NT2/D1 (cell line): ENCODE measurements at regions not wholly inside any gene's neighbourhood (a gene's known extent, or its start where the extent isn't known, plus 50 kb on each side); places are given as distances from the start of the nearest gene placed in this dataset.

Source experiments
- DNase-seq: peaks from one replicate; pipeline ENCODE4 v3.0.0-alpha.2; 2011; ENCODE audit warnings: low read depth, low spot score
- H3K27me3 ChIP-seq: 2 replicates; pipeline ENCODE4 v1.6.0; 2011; ENCODE audit warnings: mild to moderate bottlenecking; ENCODE audit not compliant: insufficient read length, insufficient read depth
- H3K36me3 ChIP-seq: 2 replicates; pipeline ENCODE4 v1.6.1; 2011; ENCODE audit warnings: mild to moderate bottlenecking, low read length, mixed read lengths; ENCODE audit not compliant: insufficient read depth, insufficient read length
- H3K4me1 ChIP-seq: 2 replicates; pipeline ENCODE4 v1.5.1; 2011; ENCODE audit not compliant: insufficient read depth, insufficient read length
- H3K4me3 ChIP-seq: 2 replicates; pipeline ENCODE4 v1.5.1; 2011; ENCODE audit warnings: low read depth; ENCODE audit not compliant: insufficient read length
- H3K9ac ChIP-seq: 2 replicates; pipeline ENCODE4 v1.6.0; 2011; ENCODE audit warnings: low read depth; ENCODE audit not compliant: insufficient read length
- H3K9me3 ChIP-seq: 2 replicates; pipeline ENCODE4 v1.5.1; 2011; ENCODE audit warnings: mild to moderate bottlenecking, low read length; ENCODE audit not compliant: insufficient read depth
- SUZ12 ChIP-seq: IDR thresholded peaks from 2 replicates; pipeline ENCODE4 v1.6.1; 2011; ENCODE audit not compliant: insufficient read length, insufficient read depth; ENCODE audit errors: extremely low read depth
- YY1 ChIP-seq: IDR thresholded peaks from 2 replicates; pipeline ENCODE4 v1.6.1; 2011; ENCODE audit not compliant: insufficient read length, insufficient read depth
- ZNF274 ChIP-seq: IDR thresholded peaks from 2 replicates; pipeline ENCODE4 v1.6.1; 2011; ENCODE audit warnings: mild to moderate bottlenecking, low read depth, low read length

DNA sequence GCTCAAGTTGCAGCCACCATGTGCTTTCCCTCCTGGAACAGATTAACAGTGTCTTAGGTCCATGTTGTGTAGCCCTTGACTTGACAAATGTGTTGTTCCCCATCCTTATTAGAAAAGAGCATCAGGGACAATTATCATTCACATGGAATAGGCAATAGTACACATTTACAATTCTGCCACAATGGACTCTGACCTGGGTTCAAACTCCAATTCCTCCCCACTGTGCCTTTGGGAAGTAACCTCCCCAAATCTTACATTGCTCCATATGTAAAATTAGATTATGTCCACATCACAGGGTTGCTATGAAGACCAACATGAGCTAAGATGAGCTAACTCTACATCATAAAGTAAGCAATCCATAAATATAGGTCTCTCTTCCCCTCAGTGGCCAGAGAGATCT is 193.8 kb downstream of the NRP2 start:
- H3K27me3 ChIP-seq = no peaks in the 10 kb centered on the region
- peaks cover 9% of the 10 kb centered on the region; the same call in 1 of the 2 replicates for H3K9me3 ChIP-seq
- H3K4me1 ChIP-seq = no peaks in the 10 kb centered on the region
- TF ChIP-seq SUZ12 = no peak
- no peak for TF ChIP-seq ZNF274
- TF ChIP-seq YY1 = no peak
- H3K36me3 ChIP-seq = no peaks in the 10 kb centered on the region
- no peak for DNase-seq
- H3K4me3 ChIP-seq = no peak overlapping the region
- H3K9ac ChIP-seq = no peak overlapping the region

DNA sequence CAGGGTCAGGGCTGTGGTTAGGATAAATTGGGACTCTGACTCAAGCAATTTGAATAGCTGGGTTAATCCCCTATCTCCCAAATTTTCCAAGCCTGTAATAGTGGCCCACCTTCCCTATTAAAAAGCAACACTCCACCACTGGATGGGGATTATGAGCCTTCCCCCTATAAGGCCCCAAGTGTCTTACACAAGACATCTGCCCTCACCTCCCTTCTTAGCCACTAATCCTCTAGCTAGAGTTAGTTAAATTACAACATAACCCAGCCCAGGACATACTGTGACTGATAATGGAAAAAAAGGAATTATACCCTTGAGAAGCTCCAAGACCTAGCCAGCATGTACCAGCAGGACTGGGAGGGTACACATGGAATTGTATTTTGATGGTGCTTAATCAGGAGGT is 190.4 kb downstream of the NRP2 start:
- Histone ChIP-seq H3K4me3 (no peak overlapping the region), H3K9me3 (peaks cover 9% of the 10 kb centered on the region; the same call in 1 of the 2 replicates), H3K36me3 (no peaks in the 10 kb centered on the region), H3K4me1 (no peaks in the 10 kb centered on the region), H3K27me3 (no peaks in the 10 kb centered on the region), H3K9ac (no peak overlapping the region)
- TF ChIP-seq SUZ12 = no peak
- TF ChIP-seq YY1 = no peak
- TF ChIP-seq ZNF274 = no peak
- DNase-seq = no peak

DNA sequence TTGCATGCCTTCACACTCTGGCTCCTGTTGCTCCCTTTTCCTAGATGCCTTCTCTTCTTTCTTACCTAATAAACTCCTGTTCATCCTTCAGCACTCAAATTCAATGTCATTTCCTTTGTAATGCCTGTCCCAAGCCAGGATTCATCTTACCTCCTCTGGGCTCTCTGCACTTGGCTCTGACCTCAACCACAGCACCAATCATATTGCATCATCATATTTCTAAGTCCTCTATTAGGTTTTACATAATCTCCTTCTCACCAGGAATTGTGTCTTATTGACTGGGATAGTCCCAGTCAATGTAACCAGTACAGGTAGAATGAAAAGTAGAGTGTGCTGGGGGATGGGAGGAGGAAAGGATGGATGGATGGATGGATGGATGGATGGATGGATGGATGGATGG is 187.1 kb downstream of the NRP2 start:
- Histone ChIP-seq H3K36me3 (no peaks in the 10 kb centered on the region), H3K27me3 (no peaks in the 10 kb centered on the region), H3K9me3 (peaks cover 6% of the 10 kb centered on the region; the same call in 1 of the 2 replicates), H3K9ac (no peak overlapping the region), H3K4me3 (no peak overlapping the region), H3K4me1 (no peaks in the 10 kb centered on the region)
- DNase-seq = no peak
- TF ChIP-seq SUZ12 (no peak), ZNF274 (no peak), YY1 (no peak)

DNA sequence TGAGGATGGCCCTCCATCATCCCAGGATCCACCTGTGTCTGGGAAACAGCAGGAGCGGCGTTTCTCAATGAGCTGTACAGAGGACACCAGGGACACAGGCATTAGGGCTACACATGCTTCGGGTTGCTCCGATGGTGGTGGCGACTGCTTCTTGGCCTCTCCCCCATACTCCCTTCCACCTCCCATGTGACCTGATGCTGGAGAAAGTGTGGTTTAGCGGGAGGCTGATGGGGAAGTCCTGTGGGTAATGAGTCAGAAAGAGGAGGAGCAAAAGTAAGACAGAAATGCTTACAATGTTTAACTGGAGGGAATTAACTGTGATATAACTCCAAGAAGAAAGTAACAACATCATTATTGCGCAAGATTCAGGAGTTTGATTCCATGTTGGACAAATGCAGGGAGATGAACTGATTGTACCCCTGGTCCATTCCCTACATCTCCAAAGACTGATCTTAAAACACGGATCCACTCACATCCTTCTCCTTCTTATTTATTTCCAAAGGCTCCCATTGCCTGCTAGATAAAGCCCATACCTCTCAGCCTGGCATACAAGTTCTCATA is 186.6 kb downstream of the NRP2 start:
- Histone ChIP-seq H3K27me3 (no peaks in the 10 kb centered on the region), H3K9me3 (0 out of 2 replicates have a peak, but pooled peaks cover under 1% of the 10 kb centered on the region), H3K4me3 (no peak overlapping the region), H3K36me3 (no peaks in the 10 kb centered on the region), H3K9ac (no peak overlapping the region), H3K4me1 (no peaks in the 10 kb centered on the region)
- no peak for DNase-seq
- TF ChIP-seq SUZ12 (no peak), ZNF274 (no peak), YY1 (no peak)

DNA sequence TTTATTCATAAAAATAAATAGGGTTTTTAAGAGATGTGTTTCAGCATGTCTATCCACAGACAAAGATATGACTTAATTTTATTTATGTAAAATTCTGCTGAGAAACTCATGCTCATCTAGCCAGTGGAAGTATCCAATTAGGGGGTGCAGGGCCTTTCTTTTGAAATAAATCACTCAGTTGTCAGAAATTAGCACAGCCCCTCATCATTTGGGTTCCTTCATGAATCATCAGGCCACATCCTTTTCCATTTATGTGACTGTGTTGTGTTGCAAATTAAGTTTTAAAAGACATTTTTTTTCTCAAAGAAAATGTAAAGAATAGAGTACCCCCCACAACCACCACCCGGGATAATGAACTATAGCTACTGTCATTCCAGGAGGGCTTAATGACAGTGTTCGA is 185.8 kb downstream of the NRP2 start:
- Histone ChIP-seq H3K9me3 (no peaks in the 10 kb centered on the region), H3K27me3 (no peaks in the 10 kb centered on the region), H3K4me1 (no peaks in the 10 kb centered on the region), H3K4me3 (no peak overlapping the region), H3K36me3 (no peaks in the 10 kb centered on the region), H3K9ac (no peak overlapping the region)
- no peak for DNase-seq
- TF ChIP-seq SUZ12 (no peak), ZNF274 (no peak), YY1 (no peak)

DNA sequence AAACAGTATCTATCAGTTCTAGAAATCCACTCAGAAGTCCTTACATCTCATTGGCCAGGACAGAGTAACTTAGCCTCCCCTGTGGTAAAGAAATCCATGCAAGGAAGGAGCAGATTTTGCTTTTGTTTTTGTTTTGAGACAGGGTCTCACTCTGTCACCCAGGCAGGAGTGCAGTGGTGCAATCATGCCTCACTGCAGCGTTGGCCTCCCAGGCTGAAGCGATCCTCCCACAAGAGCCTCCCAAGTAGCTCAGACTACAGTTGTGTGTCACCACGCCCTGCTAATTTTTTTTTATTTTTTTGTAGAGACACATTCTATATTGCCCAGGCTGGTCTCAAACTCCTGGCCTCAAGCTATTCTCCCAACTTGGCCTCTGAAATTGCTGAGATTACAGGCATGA is 185.1 kb downstream of the NRP2 start:
- Histone ChIP-seq H3K4me1 (no peaks in the 10 kb centered on the region), H3K4me3 (no peak overlapping the region), H3K9ac (no peak overlapping the region), H3K9me3 (no peaks in the 10 kb centered on the region), H3K36me3 (no peaks in the 10 kb centered on the region), H3K27me3 (no peaks in the 10 kb centered on the region)
- DNase-seq = no peak
- no peak for TF ChIP-seq YY1
- no peak for TF ChIP-seq ZNF274
- no peak for TF ChIP-seq SUZ12

DNA sequence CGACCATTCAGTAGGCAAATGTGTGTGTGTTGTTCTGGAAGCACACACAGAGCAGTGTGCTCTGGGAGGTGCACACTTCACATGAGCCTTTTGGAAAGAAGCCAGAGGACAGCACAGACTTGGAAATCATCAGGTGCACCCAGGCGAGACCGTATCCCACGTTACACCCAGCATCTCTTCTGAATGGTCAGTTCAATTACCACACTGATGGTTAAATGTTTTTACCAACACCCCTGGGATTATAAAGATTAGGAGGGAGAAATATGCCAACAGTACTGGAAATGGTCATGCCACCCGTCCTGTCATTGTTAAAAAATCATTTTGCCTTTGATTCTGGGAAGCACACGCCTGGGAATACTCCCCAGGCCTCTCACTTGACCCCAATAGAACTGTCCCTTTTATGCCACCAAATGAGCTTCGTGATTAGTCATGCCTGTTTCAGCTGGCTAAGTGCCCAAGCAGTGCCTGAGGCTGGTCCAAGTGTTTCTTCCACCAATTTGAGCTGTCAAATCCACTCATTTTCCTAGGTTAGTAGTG is 183.7 kb downstream of the NRP2 start:
- no peak for DNase-seq

More for the DNA sequence above, 183.7 kb downstream of the NRP2 start:
- TF ChIP-seq YY1 (no peak), SUZ12 (no peak), ZNF274 (no peak)
- Histone ChIP-seq H3K9ac (no peak overlapping the region), H3K36me3 (no peaks in the 10 kb centered on the region), H3K9me3 (no peaks in the 10 kb centered on the region), H3K27me3 (no peaks in the 10 kb centered on the region), H3K4me1 (no peaks in the 10 kb centered on the region), H3K4me3 (no peak overlapping the region)
